MCF 10A (cell line): ENCODE measurements at regions not wholly inside any gene's neighbourhood (a gene's known extent, or its start where the extent isn't known, plus 50 kb on each side); places are given as distances from the start of the nearest gene placed in this dataset.

Experiments used
- BruUV-seq: library from RNA; stranded (reverse); fragments of 400-500 nt; replicated peaks from 2 replicates; lab custom pipeline; 2021; lab: Mats Ljungman, UMichigan
- CTCF ChIA-PET: fragments of 300-600 bp; sonication (Branson Sonifier 250); formaldehyde crosslinking; extraction: SDS; loops from one replicate; lab custom pipeline; 2021; ENCODE audit warnings: antibody characterized with exemption, inconsistent platforms; lab: Yijun Ruan, JAX
- POLR2A ChIA-PET: fragments of 300-600, 350-650 bp; sonication (Branson Sonifier 250); formaldehyde crosslinking; extraction: SDS; loops from one replicate; lab custom pipeline; 2020; ENCODE audit warnings: antibody characterized with exemption, inconsistent platforms; lab: Yijun Ruan, JAX
- DNase-seq: peaks from one replicate; pipeline ENCODE4 v3.0.0-alpha.2; 2018; ENCODE audit not compliant: unreplicated experiment
- H3K27ac Mint-ChIP-seq: one replicate; pipeline ENCODE4 v1.8.0; 2022; ENCODE audit warnings: mild to moderate bottlenecking, low read depth, mixed read lengths; ENCODE audit not compliant: unreplicated experiment
- H3K27me3 Mint-ChIP-seq: one replicate; pipeline ENCODE4 v1.8.0; 2022; ENCODE audit warnings: mixed read lengths; ENCODE audit not compliant: insufficient read depth, unreplicated experiment
- H3K36me3 Mint-ChIP-seq: one replicate; pipeline ENCODE4 v1.8.0; 2022; ENCODE audit warnings: mild to moderate bottlenecking, moderate library complexity, mixed read lengths; ENCODE audit not compliant: insufficient read depth, unreplicated experiment
- H3K4me1 Mint-ChIP-seq: one replicate; pipeline ENCODE4 v1.8.0; 2022; ENCODE audit warnings: mixed read lengths; ENCODE audit not compliant: insufficient read depth, unreplicated experiment
- H3K4me3 Mint-ChIP-seq: one replicate; pipeline ENCODE4 v1.8.0; 2022; ENCODE audit warnings: mild to moderate bottlenecking, moderate library complexity, mixed read lengths; ENCODE audit not compliant: unreplicated experiment
- H3K9me3 Mint-ChIP-seq: one replicate; pipeline ENCODE4 v1.8.0; 2022; ENCODE audit warnings: mixed read lengths; ENCODE audit not compliant: unreplicated experiment
- CTCF ChIP-seq: fragments of 200-600 bp; IDR thresholded peaks from one replicate; pipeline ENCODE4 v1.8.0; 2022; ENCODE audit warnings: antibody characterized with exemption, mild to moderate bottlenecking; ENCODE audit not compliant: unreplicated experiment
- intact Hi-C: fragments of 100-400 bp; cut with micrococcal nuclease; formaldehyde crosslinking; loops from 2 replicates; pipeline ENCODE4 v1.14.1; 2022

- H3K36me3 Mint-ChIP-seq = no peaks in the 10 kb centered on the region
- H3K9me3 Mint-ChIP-seq = peaks cover 9% of the 10 kb centered on the region
- intact Hi-C loops = no loop called here
- H3K4me3 Mint-ChIP-seq = no peak overlapping the region
- no peak for TF ChIP-seq CTCF
- DNase-seq = no peak
- H3K4me1 Mint-ChIP-seq = no peaks in the 10 kb centered on the region
- ChIA-PET CTCF (interaction anchor here (0.6 kb wide), 1 partner anchor 50 kb away, joined by 3 read pairs; no protein-coding TSS in a partner anchor), POLR2A (interaction anchor here (0.6 kb wide), 1 partner anchor 349 kb away, joined by 3 read pairs; no protein-coding TSS in a partner anchor)
- no peaks in the 10 kb centered on the region for H3K27me3 Mint-ChIP-seq
- no peak overlapping the region for H3K27ac Mint-ChIP-seq
- no TSS peak for BruUV-seq
Observed at GRCh38 chr5:125177340-125177739, 430.9 kb upstream of the ZNF608 start.

- CTCF ChIA-PET = no interaction called here
- no TSS peak for BruUV-seq
- no peak overlapping the region for H3K4me3 Mint-ChIP-seq
- no peak overlapping the region for H3K27ac Mint-ChIP-seq
- DNase-seq = no peak
- no peak for TF ChIP-seq CTCF
- intact Hi-C loops = no loop called here
- H3K36me3 Mint-ChIP-seq = no peaks in the 10 kb centered on the region
- POLR2A ChIA-PET = interaction anchor here (0.5 to 0.8 kb wide), 3 partner anchors 37 to 1075 kb away, joined by 3 to 4 read pairs (median 3); no protein-coding TSS in a partner anchor
- H3K27me3 Mint-ChIP-seq = no peaks in the 10 kb centered on the region
- peaks cover 9% of the 10 kb centered on the region for H3K9me3 Mint-ChIP-seq
- no peaks in the 10 kb centered on the region for H3K4me1 Mint-ChIP-seq
Observed at GRCh38 chr5:125179612-125180011, 433.2 kb upstream of the ZNF608 start.

GRCh38 chr5:125180231-125180829, 433.9 kb upstream of the ZNF608 start:
- Mint-ChIP-seq H3K4me1 (no peaks in the 10 kb centered on the region), H3K27me3 (no peaks in the 10 kb centered on the region), H3K9me3 (peaks cover 9% of the 10 kb centered on the region), H3K36me3 (no peaks in the 10 kb centered on the region), H3K27ac (no peak overlapping the region), H3K4me3 (no peak overlapping the region)
- intact Hi-C loops = no loop called here
- POLR2A ChIA-PET = interaction anchor here (0.5 to 0.7 kb wide), 2 partner anchors 148 to 1854 kb away, joined by 3 read pairs; no protein-coding TSS in a partner anchor
- peak; percentile 38 for DNase-seq
- CTCF ChIA-PET = interaction anchor here (0.6 kb wide), 1 partner anchor 35 kb away, joined by 3 read pairs; no protein-coding TSS in a partner anchor
- TF ChIP-seq CTCF = no peak
- no TSS peak for BruUV-seq

- TF ChIP-seq CTCF = no peak
- Mint-ChIP-seq H3K9me3 (peaks cover 9% of the 10 kb centered on the region), H3K4me3 (no peak overlapping the region), H3K4me1 (no peaks in the 10 kb centered on the region), H3K27ac (no peak overlapping the region), H3K27me3 (no peaks in the 10 kb centered on the region), H3K36me3 (no peaks in the 10 kb centered on the region)
- ChIA-PET CTCF (interaction anchor here (1.0 kb wide), 2 partner anchors 13 to 272 kb away, joined by 3 read pairs; no protein-coding TSS in a partner anchor), POLR2A (no interaction called here)
- DNase-seq = no peak
- intact Hi-C loops = no loop called here
- no TSS peak for BruUV-seq
Observed at GRCh38 chr5:125181159-125181558, 434.7 kb upstream of the ZNF608 start.
